Liver (tissue), 6 donors: ENCODE measurements at regions not wholly inside any gene's neighbourhood (a gene's known extent, or its start where the extent isn't known, plus 50 kb on each side); places are given as distances from the start of the nearest gene placed in this dataset.
"Not testable (repeated sequence)": the region's sequence is repeated elsewhere in the genome, so short reads cannot be mapped to it uniquely, and the experiment has no call there.

ENCODE experiments used
- DNase-seq: peaks from one replicate; pipeline ENCODE4 v3.0.0-alpha.2; 2017; ENCODE audit warnings: low spot score
- H3K27ac ChIP-seq, 2 donors: one replicate each; pipeline ENCODE4 v1.7.0; 2013; ENCODE audit warnings: inconsistent platforms in 2 of 2, low read length in 2 of 2, control low read depth in 1 of 2, low read depth in 1 of 2, mild to moderate bottlenecking in 1 of 2
- H3K27me3 ChIP-seq, 4 donors: one replicate each; pipeline versions ENCODE4 v1.6.1 to v1.7.0; 2013; ENCODE audit warnings: low read length in 3 of 4, inconsistent platforms in 1 of 4, mild to moderate bottlenecking in 1 of 4, moderate library complexity in 1 of 4; ENCODE audit not compliant: control insufficient read depth in 4 of 4, insufficient read depth in 4 of 4
- H3K36me3 ChIP-seq, 4 donors: one replicate each; pipeline versions ENCODE4 v1.6.1 to v1.7.0; 2013; ENCODE audit warnings: low read length in 3 of 4, mild to moderate bottlenecking in 3 of 4, low read depth in 1 of 4, moderate library complexity in 1 of 4; ENCODE audit not compliant: control insufficient read depth in 4 of 4, insufficient read depth in 3 of 4
- H3K4me1 ChIP-seq, 4 donors: one replicate each; pipeline versions ENCODE4 v1.6.1 to v1.7.0; 2013; ENCODE audit warnings: low read length in 3 of 4, mild to moderate bottlenecking in 3 of 4, moderate library complexity in 1 of 4; ENCODE audit not compliant: control insufficient read depth in 4 of 4, insufficient read depth in 4 of 4
- H3K4me3 ChIP-seq, 3 donors: one replicate each; pipeline versions ENCODE4 v1.6.1 to v1.7.0; 2013; ENCODE audit warnings: low read length in 3 of 3, control low read depth in 1 of 3, low read depth in 1 of 3, mild to moderate bottlenecking in 1 of 3
- H3K9ac ChIP-seq, 2 donors: one replicate each; pipeline ENCODE4 v1.7.0; 2013; ENCODE audit warnings: low read length in 2 of 2, mild to moderate bottlenecking in 2 of 2, moderate library complexity in 2 of 2, control low read depth in 1 of 2, low read depth in 1 of 2
- H3K9me3 ChIP-seq, 4 donors: one replicate each; pipeline versions ENCODE4 v1.6.1 to v1.7.0; 2013; ENCODE audit warnings: low read length in 3 of 4; ENCODE audit not compliant: control insufficient read depth in 4 of 4
- WGBS: extraction: QIAGEN DNeasy Blood & Tissue Kit; methylation state at CpG from one replicate; pipeline ENCODE4 v1.1.7; 2013; 5-methylcytosine and 5-hydroxymethylcytosine counted together
- donor health status: healthy.
- donor health status: healthy.
- donor health status: healthy.

DNA sequence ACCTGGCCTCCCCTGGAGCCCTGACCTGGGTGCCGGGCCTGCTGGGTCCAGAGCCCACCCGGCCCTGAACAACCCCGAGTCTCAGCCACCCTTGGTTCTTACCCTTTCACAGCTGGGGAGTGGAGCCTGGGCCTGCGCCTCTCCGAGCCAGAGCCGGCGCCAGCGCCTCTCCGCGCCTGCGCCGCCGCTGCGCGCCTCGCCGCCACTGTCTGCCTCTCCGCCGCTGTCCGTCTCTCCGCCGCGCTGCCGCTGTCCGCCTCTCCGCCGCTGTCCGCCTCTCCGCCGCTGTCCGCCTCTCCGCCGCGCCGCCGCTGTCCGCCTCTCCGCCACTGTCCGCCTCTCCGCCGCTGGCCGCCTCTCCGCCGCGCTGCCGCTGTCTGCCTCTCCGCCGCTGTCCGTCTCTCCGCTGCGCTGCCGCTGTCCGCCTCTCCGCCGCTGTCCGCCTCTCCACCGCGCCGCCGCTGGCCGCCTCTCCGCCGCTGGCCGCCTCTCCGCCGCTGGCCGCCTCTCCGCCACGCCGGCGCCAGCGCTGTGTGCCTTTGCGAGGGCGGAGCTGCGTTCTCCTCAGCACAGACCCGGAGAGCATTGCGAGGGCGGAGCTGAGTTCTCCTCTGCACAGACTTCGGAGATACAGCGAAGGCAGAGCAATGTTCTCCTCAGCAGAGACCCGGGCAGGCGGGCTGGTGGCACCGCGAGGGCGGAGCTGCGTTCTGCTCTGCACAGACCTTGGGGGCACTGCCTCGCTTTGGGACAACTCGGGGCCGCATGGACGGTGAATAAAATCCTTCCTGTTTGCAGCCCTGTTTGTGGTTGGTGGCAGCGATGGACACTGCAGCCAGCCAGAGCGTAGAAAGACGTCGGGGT is 1553.7 kb downstream of the RPIA start:
- DNase-seq, H3K9me3 ChIP-seq, H3K4me1 ChIP-seq, H3K4me3 ChIP-seq, H3K9ac ChIP-seq, H3K36me3 ChIP-seq, H3K27me3 ChIP-seq, H3K27ac ChIP-seq: not testable (repeated sequence)
- WGBS, result 55% methylated on average over 94 of the region's 94 CpGs

- WGBS, result 95% methylated on average over 9 of the region's 14 CpGs
- not testable (repeated sequence) for H3K27me3 ChIP-seq, H3K9me3 ChIP-seq, H3K27ac ChIP-seq, H3K4me1 ChIP-seq, H3K9ac ChIP-seq, DNase-seq, H3K4me3 ChIP-seq, H3K36me3 ChIP-seq
Measured at GRCh38 chr2:90248400-90248799, 1556.9 kb downstream of the RPIA start.

GRCh38 chr2:90250350-90250749 is 1558.9 kb downstream of the RPIA start:
- not testable (repeated sequence) for DNase-seq, H3K4me1 ChIP-seq, H3K36me3 ChIP-seq, H3K27ac ChIP-seq, H3K4me3 ChIP-seq, H3K9ac ChIP-seq, H3K27me3 ChIP-seq, H3K9me3 ChIP-seq
- 74% methylated on average over 8 of the region's 8 CpGs for WGBS

- not testable (repeated sequence) for H3K9ac ChIP-seq, DNase-seq, H3K4me1 ChIP-seq, H3K4me3 ChIP-seq, H3K27me3 ChIP-seq, H3K36me3 ChIP-seq, H3K27ac ChIP-seq, H3K9me3 ChIP-seq
- 35% methylated on average over 2 of the region's 2 CpGs for WGBS
Measured at GRCh38 chr2:90251576-90251975, 1560.1 kb downstream of the RPIA start.

DNA sequence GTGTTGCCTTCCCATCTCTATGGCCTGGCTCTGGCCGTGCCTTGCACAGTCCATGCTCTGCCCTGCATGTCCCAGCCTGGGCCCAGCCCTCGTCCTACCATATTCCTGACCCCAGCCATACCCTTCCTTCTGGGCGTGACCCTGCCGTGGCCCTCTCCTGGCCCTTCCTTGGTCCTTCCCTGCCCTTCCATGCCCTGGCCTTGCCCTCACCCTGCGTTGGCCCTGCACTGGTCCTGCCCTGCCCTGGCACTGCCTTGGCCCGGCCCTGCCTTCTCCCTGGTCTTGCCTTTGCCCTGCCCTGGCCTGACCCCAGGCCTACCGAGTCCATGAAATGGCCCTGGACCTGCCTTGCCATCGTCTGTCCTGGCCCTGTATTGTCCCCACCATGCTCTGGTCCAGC is 1561.8 kb downstream of the RPIA start:
- 88% methylated on average over 8 of the region's 8 CpGs for WGBS

DNA sequence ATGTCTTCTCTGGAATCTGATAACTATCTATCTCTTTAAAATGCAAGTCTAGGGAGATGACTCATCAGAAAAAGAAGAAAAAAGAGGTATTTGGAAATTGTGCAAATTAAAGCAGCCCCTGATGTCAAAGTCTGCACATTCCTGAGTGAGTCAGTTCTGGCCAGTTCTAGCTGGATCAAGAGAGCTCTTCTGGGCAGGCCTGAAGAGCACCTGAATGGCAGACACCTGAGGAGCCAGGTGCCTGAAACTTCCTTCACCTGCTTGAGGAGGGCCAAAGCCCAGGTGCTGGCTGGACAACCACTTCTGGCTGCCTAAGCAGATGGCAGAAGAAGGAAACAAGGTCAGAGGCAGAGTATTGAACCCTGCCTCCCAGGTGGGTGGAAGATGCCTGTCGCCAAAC is 1575.4 kb downstream of the RPIA start:
- H3K27ac ChIP-seq, H3K9me3 ChIP-seq, H3K27me3 ChIP-seq, DNase-seq, H3K36me3 ChIP-seq, H3K4me3 ChIP-seq, H3K9ac ChIP-seq, H3K4me1 ChIP-seq: not testable (repeated sequence)
- 92% methylated on average over 1 of the region's 1 CpG for WGBS

More for the DNA sequence above, 1561.8 kb downstream of the RPIA start:
- H3K4me3 ChIP-seq, DNase-seq, H3K27ac ChIP-seq, H3K36me3 ChIP-seq, H3K9ac ChIP-seq, H3K9me3 ChIP-seq, H3K27me3 ChIP-seq, H3K4me1 ChIP-seq: not testable (repeated sequence)

DNA sequence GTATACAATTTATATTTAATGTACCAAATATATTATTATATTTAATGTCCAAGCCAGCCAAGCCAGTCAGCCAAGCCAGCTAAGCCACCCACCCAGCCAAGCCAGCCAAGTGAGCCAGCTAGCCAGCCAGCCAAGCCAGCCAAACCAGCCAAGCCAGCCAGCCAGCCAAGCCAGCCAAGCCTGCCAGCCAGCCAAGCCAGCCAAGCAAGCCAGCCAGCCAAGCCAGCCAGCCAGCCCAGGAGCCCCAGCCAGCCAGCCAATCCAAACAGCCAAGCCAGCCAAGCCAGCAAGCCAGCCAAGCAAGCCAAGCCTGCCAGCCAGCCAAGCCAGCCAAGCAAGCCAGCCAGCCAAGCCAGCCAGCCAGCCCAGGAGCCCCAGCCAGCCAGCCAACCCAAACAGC is 1596.3 kb downstream of the RPIA start:
- not testable (repeated sequence) for H3K9ac ChIP-seq, H3K36me3 ChIP-seq, DNase-seq, H3K27me3 ChIP-seq, H3K9me3 ChIP-seq, H3K27ac ChIP-seq, H3K4me1 ChIP-seq, H3K4me3 ChIP-seq

GRCh38 chr2:90288396-90288795 is 1596.9 kb downstream of the RPIA start:
- not testable (repeated sequence) for H3K36me3 ChIP-seq, H3K4me3 ChIP-seq, H3K27ac ChIP-seq, H3K27me3 ChIP-seq, H3K9ac ChIP-seq, DNase-seq, H3K4me1 ChIP-seq, H3K9me3 ChIP-seq
- 92% methylated on average over 6 of the region's 7 CpGs for WGBS
